Breast epithelium (tissue), 4 donors: ENCODE measurements at regions not wholly inside any gene's neighbourhood (a gene's known extent, or its start where the extent isn't known, plus 50 kb on each side); places are given as distances from the start of the nearest gene placed in this dataset.

ENCODE experiments used
- DNase-seq, 2 donors: peaks; one replicate each; pipeline ENCODE4 v3.0.0-alpha.2; 2019; ENCODE audit warnings: low spot score in 2 of 2
- H3K27ac ChIP-seq, 2 donors: fragments of 200-600 bp; sonication (generic) in 1 of 2; one replicate each; pipeline ENCODE4 v1.5.1; 2016 to 2019; ENCODE audit warnings: mild to moderate bottlenecking in 1 of 2
- H3K27me3 ChIP-seq, 2 donors: fragments of 200-600 bp; sonication (generic) in 1 of 2; one replicate each; pipeline versions ENCODE4 v1.5.1 to v1.6.0; 2017 to 2019; ENCODE audit warnings: control low read depth in 1 of 2, mild to moderate bottlenecking in 1 of 2
- H3K36me3 ChIP-seq: fragments of 200-600 bp; one replicate; pipeline ENCODE4 v1.5.1; 2019
- H3K4me1 ChIP-seq, 2 donors: fragments of 200-600 bp; sonication (generic); one replicate each; pipeline ENCODE4 v1.5.1; 2016 to 2019; ENCODE audit warnings: control low read depth in 1 of 2
- H3K4me3 ChIP-seq, 3 donors: fragments of 200-600 bp; sonication (generic); 1 replicate in 2 of 3; 2 replicates in 1 of 3; pipeline ENCODE4 v1.5.1; 2016 to 2019; ENCODE audit warnings: mild to moderate bottlenecking in 3 of 3, moderate library complexity in 2 of 3
- H3K9me3 ChIP-seq, 2 donors: fragments of 200-600 bp; sonication (generic) in 1 of 2; one replicate each; pipeline ENCODE4 v1.5.1; 2016 to 2019; ENCODE audit warnings: control low read depth in 1 of 2
- POLR2A ChIP-seq: fragments of 450-650 bp; IDR thresholded peaks from one replicate; pipeline ENCODE4 v1.6.1; 2016; ENCODE audit warnings: antibody characterized with exemption, mild to moderate bottlenecking, moderate library complexity
- POLR2AphosphoS5 ChIP-seq, 3 donors: sonication (generic); formaldehyde crosslinking; IDR thresholded peaks; one replicate each; pipeline ENCODE4 v1.6.1; 2017; ENCODE audit warnings: antibody characterized with exemption in 3 of 3
- intact Hi-C: fragments of 100-400 bp; cut with DNase I; formaldehyde crosslinking; loops from one replicate; pipeline ENCODE4 v1.15.1; 2023; ENCODE audit warnings: low total_unique reads
- TF ChIP-seq, protein P1 (sequence below), 3 donors: fragments of 450-650 bp; IDR thresholded peaks; one replicate each; pipeline ENCODE4 v1.5.1; 2016 to 2017; ENCODE audit warnings: antibody characterized with exemption in 3 of 3, mild to moderate bottlenecking in 3 of 3, moderate library complexity in 3 of 3

DNA sequence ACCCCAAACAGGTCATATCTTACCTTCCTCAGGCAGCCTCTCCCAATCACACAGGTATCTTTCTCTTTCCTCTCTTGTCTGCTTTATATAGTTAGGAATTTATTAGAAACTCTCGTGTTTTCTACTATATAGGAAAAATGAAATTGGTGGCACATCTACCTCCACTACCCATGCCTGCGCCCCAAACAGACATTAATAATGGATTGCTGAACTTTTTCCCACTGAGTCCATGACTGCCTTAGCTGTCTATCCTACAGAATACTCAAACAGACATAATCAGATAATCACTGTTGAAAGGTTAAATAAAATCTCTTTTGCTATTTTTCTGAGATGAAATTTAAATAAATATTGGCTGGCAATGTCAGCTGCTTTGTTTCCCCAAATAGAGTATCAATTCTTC lies 55.8 kb upstream of the SLC6A11 start:
- intact Hi-C loops: no loop called here
- Histone ChIP-seq H3K27ac (no peak overlapping the region), H3K27me3 (peaks cover 0 to 26% of the 10 kb centered on the region in 2 donors), H3K4me1 (no peaks in the 10 kb centered on the region), H3K36me3 (no peaks in the 10 kb centered on the region), H3K4me3 (no peak overlapping the region), H3K9me3 (no peaks in the 10 kb centered on the region)
- no peak for DNase-seq
- TF ChIP-seq POLR2A (no peak), POLR2AphosphoS5 (IDR thresholded peaks at IDR 0.05) (no peak)
- TF ChIP-seq, protein P1, sequence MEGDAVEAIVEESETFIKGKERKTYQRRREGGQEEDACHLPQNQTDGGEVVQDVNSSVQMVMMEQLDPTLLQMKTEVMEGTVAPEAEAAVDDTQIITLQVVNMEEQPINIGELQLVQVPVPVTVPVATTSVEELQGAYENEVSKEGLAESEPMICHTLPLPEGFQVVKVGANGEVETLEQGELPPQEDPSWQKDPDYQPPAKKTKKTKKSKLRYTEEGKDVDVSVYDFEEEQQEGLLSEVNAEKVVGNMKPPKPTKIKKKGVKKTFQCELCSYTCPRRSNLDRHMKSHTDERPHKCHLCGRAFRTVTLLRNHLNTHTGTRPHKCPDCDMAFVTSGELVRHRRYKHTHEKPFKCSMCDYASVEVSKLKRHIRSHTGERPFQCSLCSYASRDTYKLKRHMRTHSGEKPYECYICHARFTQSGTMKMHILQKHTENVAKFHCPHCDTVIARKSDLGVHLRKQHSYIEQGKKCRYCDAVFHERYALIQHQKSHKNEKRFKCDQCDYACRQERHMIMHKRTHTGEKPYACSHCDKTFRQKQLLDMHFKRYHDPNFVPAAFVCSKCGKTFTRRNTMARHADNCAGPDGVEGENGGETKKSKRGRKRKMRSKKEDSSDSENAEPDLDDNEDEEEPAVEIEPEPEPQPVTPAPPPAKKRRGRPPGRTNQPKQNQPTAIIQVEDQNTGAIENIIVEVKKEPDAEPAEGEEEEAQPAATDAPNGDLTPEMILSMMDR (IDR thresholded peaks at IDR 0.05): no peak

DNA sequence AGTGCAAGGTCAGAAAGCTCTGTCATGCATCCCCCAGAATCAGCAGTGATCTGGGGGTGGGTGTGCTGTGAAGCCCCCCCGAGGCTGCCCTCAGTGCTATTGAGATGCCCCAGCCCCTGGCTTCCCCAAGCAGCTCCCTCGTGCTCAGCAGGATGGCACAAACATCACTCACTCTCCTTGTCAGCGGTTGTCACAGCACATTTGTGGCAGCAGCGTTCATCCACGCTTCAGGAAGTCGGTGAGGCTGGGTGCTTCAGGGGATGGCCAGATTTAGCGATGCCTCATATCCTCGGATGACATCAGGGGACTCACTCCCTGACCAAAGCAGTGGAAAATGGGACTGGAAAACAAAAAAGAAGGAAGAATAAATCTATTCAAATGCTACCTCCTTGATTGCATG lies 54.4 kb upstream of the SLC6A11 start:
- Histone ChIP-seq H3K27ac (no peak overlapping the region), H3K4me3 (no peak overlapping the region), H3K27me3 (peaks cover 0 to 20% of the 10 kb centered on the region in 2 donors), H3K36me3 (no peaks in the 10 kb centered on the region), H3K4me1 (no peaks in the 10 kb centered on the region), H3K9me3 (no peaks in the 10 kb centered on the region)
- no peak for DNase-seq
- intact Hi-C loops: no loop called here
- TF ChIP-seq POLR2AphosphoS5 (IDR thresholded peaks at IDR 0.05) (no peak), POLR2A (no peak)
- TF ChIP-seq, protein P1 (IDR thresholded peaks at IDR 0.05): no peak

DNA sequence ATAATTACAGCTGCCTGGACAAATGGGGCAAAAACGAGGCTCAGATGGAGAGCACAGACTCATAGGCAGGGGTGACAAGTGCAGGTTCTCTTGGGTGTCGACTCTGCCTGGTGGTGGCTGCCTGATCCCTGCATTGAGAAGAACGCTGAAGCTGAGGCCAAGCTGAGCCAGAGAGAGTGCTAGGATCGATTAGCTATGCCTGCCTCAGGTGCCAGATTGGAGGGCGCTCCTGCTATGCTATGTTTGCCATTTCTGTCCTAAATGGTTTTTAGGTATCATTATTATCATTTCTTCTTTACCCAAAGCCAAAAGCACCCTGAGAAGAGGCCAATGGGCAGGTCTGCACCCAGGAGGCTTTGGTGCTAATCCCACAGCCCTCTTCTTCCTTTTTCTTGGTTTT lies 53.9 kb upstream of the SLC6A11 start:
- intact Hi-C loops: no loop called here
- Histone ChIP-seq H3K4me3 (no peak overlapping the region), H3K36me3 (no peaks in the 10 kb centered on the region), H3K4me1 (no peaks in the 10 kb centered on the region), H3K9me3 (no peaks in the 10 kb centered on the region), H3K27ac (no peak overlapping the region), H3K27me3 (peaks cover 0 to 20% of the 10 kb centered on the region in 2 donors)
- no peak for DNase-seq
- TF ChIP-seq POLR2A: no peak
- TF ChIP-seq POLR2AphosphoS5 (IDR thresholded peaks at IDR 0.05): no peak
- TF ChIP-seq, protein P1 (IDR thresholded peaks at IDR 0.05): no peak

DNA sequence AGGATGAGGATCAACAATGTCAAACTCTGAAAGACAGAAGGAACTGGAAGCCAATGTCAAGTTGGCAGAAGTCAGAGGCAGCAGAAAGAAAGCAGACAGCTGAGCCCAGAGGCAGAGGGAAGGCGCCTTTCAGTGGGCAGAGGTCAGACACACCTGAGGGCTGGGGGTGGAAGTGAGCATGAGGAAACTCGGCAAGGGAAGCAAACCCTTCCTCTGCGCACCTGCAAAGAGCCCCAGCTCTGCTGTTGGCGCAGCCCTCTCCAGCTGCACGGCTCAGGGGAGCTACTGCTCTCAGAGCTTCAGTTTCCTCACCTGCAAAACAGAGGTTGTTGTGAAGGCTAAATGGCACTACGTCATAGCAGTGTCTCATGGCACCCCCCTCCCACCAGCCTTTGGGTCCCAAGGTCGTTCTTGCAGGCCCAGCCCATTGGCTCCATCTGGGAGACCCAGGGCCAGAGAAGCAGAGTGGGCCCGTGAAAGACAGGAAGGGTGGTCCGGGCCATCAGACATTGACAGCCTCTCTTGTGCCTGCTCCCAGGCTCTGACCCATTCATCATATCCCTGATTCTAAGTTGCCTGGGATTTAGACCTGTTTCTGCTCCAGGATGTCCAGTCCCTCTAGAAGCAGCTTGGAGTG lies 53.3 kb upstream of the SLC6A11 start:
- H3K27me3 ChIP-seq: peaks cover 0 to 20% of the 10 kb centered on the region in 2 donors
- TF ChIP-seq POLR2AphosphoS5 (IDR thresholded peaks at IDR 0.05) (no peak), POLR2A (no peak)
- TF ChIP-seq, protein P1 (IDR thresholded peaks at IDR 0.05): no peak
- H3K36me3 ChIP-seq: no peaks in the 10 kb centered on the region
- no peaks in the 10 kb centered on the region for H3K9me3 ChIP-seq
- intact Hi-C loops: no loop called here
- no peaks in the 10 kb centered on the region for H3K4me1 ChIP-seq
- no peak overlapping the region for H3K27ac ChIP-seq
- no peak for DNase-seq
- no peak overlapping the region for H3K4me3 ChIP-seq

DNA sequence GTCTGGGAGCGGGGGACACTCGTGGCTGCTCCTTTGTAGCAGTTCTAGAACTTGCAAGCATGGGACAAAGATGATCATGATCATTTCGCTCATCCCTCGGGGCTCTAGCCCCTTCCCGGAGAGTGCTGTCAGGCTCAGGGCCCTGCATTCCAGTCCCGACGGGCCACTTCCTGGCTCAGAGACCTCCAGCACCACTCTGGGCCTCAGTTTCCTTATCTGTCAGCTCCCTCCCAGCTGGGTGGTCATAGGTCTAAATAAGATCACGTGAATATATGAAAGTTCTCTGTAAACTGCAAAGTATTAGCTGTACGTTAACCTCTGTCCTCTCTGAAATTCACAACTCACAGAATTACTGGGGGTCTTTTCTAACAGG lies 52.8 kb upstream of the SLC6A11 start:
- Histone ChIP-seq H3K4me3 (no peak overlapping the region), H3K4me1 (no peaks in the 10 kb centered on the region), H3K9me3 (no peaks in the 10 kb centered on the region), H3K36me3 (no peaks in the 10 kb centered on the region), H3K27me3 (peaks cover 0 to 20% of the 10 kb centered on the region in 2 donors), H3K27ac (no peak overlapping the region)
- intact Hi-C loops: no loop called here
- no peak for TF ChIP-seq POLR2A
- no peak for TF ChIP-seq POLR2AphosphoS5 (IDR thresholded peaks at IDR 0.05)
- TF ChIP-seq, protein P1 (IDR thresholded peaks at IDR 0.05): no peak
- DNase-seq: no peak
